GM20000 (cell line): ENCODE measurements at regions not wholly inside any gene's neighbourhood (a gene's known extent, or its start where the extent isn't known, plus 50 kb on each side); places are given as distances from the start of the nearest gene placed in this dataset.

Source experiments
- DNase-seq: peaks from one replicate; pipeline ENCODE4 v3.0.0; 2012; ENCODE audit warnings: low spot score
- CTCF ChIP-seq: IDR thresholded peaks from 2 replicates; pipeline ENCODE4 v1.5.1; 2012; ENCODE audit warnings: mild to moderate bottlenecking, control low read depth; ENCODE audit errors: extremely low read depth, missing control alignments

GRCh38 chr5:88542786-88543185 is 274.1 kb upstream of the TMEM161B start:
- no peak for DNase-seq
- no peak for TF ChIP-seq CTCF

GRCh38 chr5:88540471-88541115 is 271.9 kb upstream of the TMEM161B start:
- DNase-seq, result no peak
- no peak for TF ChIP-seq CTCF

- no peak for TF ChIP-seq CTCF
- no peak for DNase-seq
These were observed 271.2 kb upstream of the TMEM161B start for GRCh38 chr5:88539693-88540365.

GRCh38 chr5:88539026-88539425 is 270.4 kb upstream of the TMEM161B start:
- TF ChIP-seq CTCF, result no peak
- no peak for DNase-seq

GRCh38 chr5:88536146-88536545 is 267.5 kb upstream of the TMEM161B start:
- no peak for TF ChIP-seq CTCF
- no peak for DNase-seq

- TF ChIP-seq CTCF, result no peak
- DNase-seq, result no peak
These were observed 256.3 kb upstream of the TMEM161B start for GRCh38 chr5:88524941-88525340.

- no peak for TF ChIP-seq CTCF
- DNase-seq, result no peak
These were observed 250.4 kb upstream of the TMEM161B start for GRCh38 chr5:88519066-88519465.
